SU-DHL-6 (cell line): ENCODE measurements at regions not wholly inside any gene's neighbourhood (a gene's known extent, or its start where the extent isn't known, plus 50 kb on each side); places are given as distances from the start of the nearest gene placed in this dataset.

Experiments
- CTCF ChIP-seq: fragments of 200-600 bp; sonication (generic); IDR thresholded peaks from one replicate; pipeline ENCODE4 v1.5.1; 2017; ENCODE audit warnings: antibody characterized with exemption, mild to moderate bottlenecking, low read length, moderate library complexity; ENCODE audit not compliant: insufficient read depth, poor library complexity, severe bottlenecking
- EZH2phosphoT487 ChIP-seq: fragments of 200-600 bp; sonication (generic), shearing (Covaris generic); conservative IDR thresholded peaks from 2 replicates; pipeline ENCODE4 v1.6.1; 2018; ENCODE audit warnings: mild to moderate bottlenecking, antibody characterized with exemption, low read length, moderate library complexity, mixed read lengths

GRCh38 chr4:4603067-4603466 lies 61.2 kb upstream of the STX18 start:
- TF ChIP-seq CTCF, result no peak
- no peak for TF ChIP-seq EZH2phosphoT487
